Gastroesophageal sphincter (tissue), 4 donors: ENCODE measurements at regions not wholly inside any gene's neighbourhood (a gene's known extent, or its start where the extent isn't known, plus 50 kb on each side); places are given as distances from the start of the nearest gene placed in this dataset.
A peak's percentile ranks its signal among the peaks of the same experiment; 100 is the strongest.

Source experiments
- ATAC-seq: fragments of 150-250 bp; one replicate; pipeline ENCODE4 v1.9.1; 2016; ENCODE audit warnings: mild to moderate bottlenecking, moderate library complexity
- H3K27ac ChIP-seq, 4 donors: fragments of 200-600 bp; sonication (generic) in 3 of 4; 1 replicate in 3 of 4; 2 replicates in 1 of 4; pipeline ENCODE4 v1.5.1; 2016 to 2019
- H3K27me3 ChIP-seq: fragments of 200-600 bp; sonication (generic); one replicate; pipeline ENCODE4 v1.5.1; 2019
- H3K36me3 ChIP-seq, 2 donors: fragments of 200-600 bp; sonication (generic); one replicate each; pipeline ENCODE4 v1.5.1; 2019; ENCODE audit warnings: control low read depth in 1 of 2
- H3K4me1 ChIP-seq, 3 donors: fragments of 200-600 bp; sonication (generic); 1 replicate in 2 of 3; 2 replicates in 1 of 3; pipeline ENCODE4 v1.5.1; 2016 to 2019; ENCODE audit warnings: control low read depth in 2 of 3
- H3K4me3 ChIP-seq, 2 donors: fragments of 200-600 bp; sonication (generic); one replicate each; pipeline ENCODE4 v1.5.1; 2019; ENCODE audit warnings: mild to moderate bottlenecking in 1 of 2, moderate library complexity in 1 of 2
- H3K9me3 ChIP-seq, 3 donors: fragments of 200-600 bp; sonication (generic); one replicate each; pipeline ENCODE4 v1.5.1; 2017 to 2019; ENCODE audit warnings: control low read depth in 2 of 3
- CTCF ChIP-seq, 4 experiments: fragments of 200-600 bp in 2 of 4; fragments of 450-650 bp in 2 of 4; sonication (generic) in 1 of 4; IDR thresholded peaks; one replicate each; pipeline ENCODE4 v1.5.1; 2017 to 2019; ENCODE audit warnings: antibody characterized with exemption in 4 of 4, mild to moderate bottlenecking in 2 of 4, moderate library complexity in 2 of 4
- EP300 ChIP-seq: sonication (generic); formaldehyde crosslinking; IDR thresholded peaks from one replicate; pipeline ENCODE4 v1.6.1; 2017; ENCODE audit warnings: antibody characterized with exemption, mild to moderate bottlenecking
- POLR2A ChIP-seq, 2 donors: fragments of 450-650 bp; IDR thresholded peaks; one replicate each; pipeline ENCODE4 v1.6.1; 2017; ENCODE audit warnings: antibody characterized with exemption in 2 of 2, mild to moderate bottlenecking in 2 of 2, moderate library complexity in 1 of 2
- POLR2AphosphoS5 ChIP-seq: sonication (generic); formaldehyde crosslinking; IDR thresholded peaks from one replicate; pipeline ENCODE4 v1.6.1; 2017; ENCODE audit warnings: antibody characterized with exemption
- WGBS, 2 donors: methylation state at CpG; one replicate each; pipeline ENCODE4 v1.1.5; 2018; ENCODE audit warnings: low coverage in 1 of 2; 5-methylcytosine and 5-hydroxymethylcytosine counted together

- no peaks in the 10 kb centered on the region for H3K9me3 ChIP-seq
- WGBS, 2 donors = 70% methylated on average over 1 of the region's 1 CpG; no CpG with 5 or more reads in 1 of the 2 donors
- H3K27ac ChIP-seq = no peak overlapping the region
- no peak for ATAC-seq
- peaks cover 0 to 23% of the 10 kb centered on the region in 2 donors for H3K36me3 ChIP-seq
- TF ChIP-seq EP300 = no peak
- no peak for TF ChIP-seq CTCF (IDR thresholded peaks at IDR 0.05)
- TF ChIP-seq POLR2A (IDR thresholded peaks at IDR 0.05) = no peak
- no peak for TF ChIP-seq POLR2AphosphoS5
- H3K4me3 ChIP-seq = no peak overlapping the region
- no peaks in the 10 kb centered on the region for H3K27me3 ChIP-seq
- peaks cover 0 to 26% (median 4%) of the 10 kb centered on the region in 3 donors for H3K4me1 ChIP-seq
These were observed 85.3 kb downstream of the OGFRL1 start for GRCh38 chr6:71373943-71374342.

- no peaks in the 10 kb centered on the region for H3K27me3 ChIP-seq
- no peak for ATAC-seq
- no peak overlapping the region for H3K27ac ChIP-seq
- peaks cover 0 to 26% (median 4%) of the 10 kb centered on the region in 3 donors for H3K4me1 ChIP-seq
- H3K9me3 ChIP-seq = no peaks in the 10 kb centered on the region
- peaks cover 0 to 23% of the 10 kb centered on the region in 2 donors for H3K36me3 ChIP-seq
- no peak overlapping the region for H3K4me3 ChIP-seq
- TF ChIP-seq EP300 (no peak), POLR2AphosphoS5 (no peak), CTCF (IDR thresholded peaks at IDR 0.05) (no peak), POLR2A (IDR thresholded peaks at IDR 0.05) (no peak)
- 93 to 100% methylated on average over 1 of the region's 1 CpG for WGBS, 2 donors
These were observed 87.1 kb downstream of the OGFRL1 start for GRCh38 chr6:71375676-71376075.

GRCh38 chr6:71376830-71377229, 88.2 kb downstream of the OGFRL1 start:
- no peak overlapping the region for H3K27ac ChIP-seq
- no peak for ATAC-seq
- H3K4me3 ChIP-seq = no peak overlapping the region
- H3K27me3 ChIP-seq = no peaks in the 10 kb centered on the region
- 36 to 50% methylated on average over 1 to 2 of the region's 2 CpGs for WGBS, 2 donors
- peaks cover 0 to 26% (median 4%) of the 10 kb centered on the region in 3 donors for H3K4me1 ChIP-seq
- no peak for TF ChIP-seq EP300
- no peak for TF ChIP-seq POLR2AphosphoS5
- no peak for TF ChIP-seq POLR2A (IDR thresholded peaks at IDR 0.05)
- no peak for TF ChIP-seq CTCF (IDR thresholded peaks at IDR 0.05)
- peaks cover 0 to 20% of the 10 kb centered on the region in 2 donors for H3K36me3 ChIP-seq
- H3K9me3 ChIP-seq = no peaks in the 10 kb centered on the region

GRCh38 chr6:71383476-71383875, 94.9 kb downstream of the OGFRL1 start:
- no peak for ATAC-seq
- 67 to 80% methylated on average over 3 to 4 of the region's 4 CpGs for WGBS, 2 donors
- Histone ChIP-seq H3K4me1 (peaks cover 2 to 54% (median 10%) of the 10 kb centered on the region in 3 donors), H3K4me3 (no peak overlapping the region), H3K9me3 (no peaks in the 10 kb centered on the region), H3K36me3 (peaks cover 0 to 5% of the 10 kb centered on the region in 2 donors), H3K27me3 (no peaks in the 10 kb centered on the region), H3K27ac (peak overlapping the region in 2 of 4 donors; percentile 17 to 30)
- no peak for TF ChIP-seq CTCF (IDR thresholded peaks at IDR 0.05)

GRCh38 chr6:71383901-71384489, 95.4 kb downstream of the OGFRL1 start:
- Histone ChIP-seq H3K36me3 (peaks cover 0 to 5% of the 10 kb centered on the region in 2 donors), H3K4me1 (peaks cover 3 to 59% (median 12%) of the 10 kb centered on the region in 3 donors), H3K9me3 (no peaks in the 10 kb centered on the region), H3K27me3 (no peaks in the 10 kb centered on the region), H3K4me3 (no peak overlapping the region), H3K27ac (peak overlapping the region in 2 of 4 donors; percentile 17 to 30)
- 33 to 36% methylated on average over 5 of the region's 5 CpGs for WGBS, 2 donors
- TF ChIP-seq POLR2A (IDR thresholded peaks at IDR 0.05) (no peak), POLR2AphosphoS5 (no peak), EP300 (no peak), CTCF (IDR thresholded peaks at IDR 0.05) (peak; percentile 58 to 82 (median 74))
- ATAC-seq = no peak
